ENCODE measurements at regions not wholly inside any gene's neighbourhood (a gene's known extent, or its start where the extent isn't known, plus 50 kb on each side); places are given as distances from the start of the nearest gene placed in this dataset.

- intact Hi-C loops (cut with DNase I) = no loop called here
- no peaks in the 10 kb centered on the region for H3K36me3 ChIP-seq
- DNase-seq = peak; percentile 69
- peaks cover 0 to 12% (median 9%) of the 10 kb centered on the region in 4 donors for H3K4me1 ChIP-seq
- TF ChIP-seq POLR2AphosphoS5 (IDR thresholded peaks at IDR 0.05) (peak; percentile 73 to 88 (median 79)), EP300 (IDR thresholded peaks at IDR 0.05) (peak in 2 of 4 donors; percentile 59 to 68), CTCF (IDR thresholded peaks at IDR 0.05) (no peak)
- WGBS, 2 donors = 28 to 52% methylated on average over 9 of the region's 9 CpGs
- no peaks in the 10 kb centered on the region for H3K9me3 ChIP-seq
- H3K27ac ChIP-seq = peak overlapping the region; percentile 40 to 71 (median 56)
- H3K4me3 ChIP-seq = no peak overlapping the region
- H3K27me3 ChIP-seq = no peaks in the 10 kb centered on the region
Observed at GRCh38 chr10:10605551-10606081, 412.1 kb upstream of the CELF2 start.

GRCh38 chr10:10609379-10609955 lies 408.2 kb upstream of the CELF2 start:
- Histone ChIP-seq H3K4me3 (no peak overlapping the region), H3K4me1 (peaks cover 0 to 32% (median 19%) of the 10 kb centered on the region in 4 donors), H3K27me3 (no peaks in the 10 kb centered on the region), H3K27ac (no peak overlapping the region), H3K36me3 (no peaks in the 10 kb centered on the region), H3K9me3 (no peaks in the 10 kb centered on the region)
- TF ChIP-seq POLR2A (IDR thresholded peaks at IDR 0.05) (no peak), EP300 (IDR thresholded peaks at IDR 0.05) (no peak), POLR2AphosphoS5 (IDR thresholded peaks at IDR 0.05) (no peak), CTCF (IDR thresholded peaks at IDR 0.05) (no peak)
- intact Hi-C loops (cut with DNase I) = no loop called here
- no peak for DNase-seq
- 92 to 95% methylated on average over 8 of the region's 8 CpGs for WGBS, 2 donors

GRCh38 chr10:10610171-10610570 lies 407.5 kb upstream of the CELF2 start:
- intact Hi-C loops (cut with DNase I) = no loop called here
- H3K27me3 ChIP-seq = no peaks in the 10 kb centered on the region
- 88 to 92% methylated on average over 1 of the region's 1 CpG for WGBS, 2 donors
- no peaks in the 10 kb centered on the region for H3K9me3 ChIP-seq
- TF ChIP-seq POLR2AphosphoS5 (IDR thresholded peaks at IDR 0.05) (no peak), CTCF (IDR thresholded peaks at IDR 0.05) (no peak), EP300 (IDR thresholded peaks at IDR 0.05) (no peak), POLR2A (IDR thresholded peaks at IDR 0.05) (no peak)
- no peak overlapping the region for H3K27ac ChIP-seq
- no peaks in the 10 kb centered on the region for H3K36me3 ChIP-seq
- no peak for DNase-seq
- H3K4me3 ChIP-seq = no peak overlapping the region
- peaks cover 0 to 32% (median 19%) of the 10 kb centered on the region in 4 donors for H3K4me1 ChIP-seq

GRCh38 chr10:10612151-10612550 lies 405.5 kb upstream of the CELF2 start:
- Histone ChIP-seq H3K9me3 (no peaks in the 10 kb centered on the region), H3K27me3 (no peaks in the 10 kb centered on the region), H3K4me3 (no peak overlapping the region), H3K27ac (no peak overlapping the region), H3K4me1 (peaks cover 0 to 21% (median 10%) of the 10 kb centered on the region in 4 donors), H3K36me3 (no peaks in the 10 kb centered on the region)
- DNase-seq = no peak
- intact Hi-C loops (cut with DNase I) = no loop called here
- TF ChIP-seq POLR2AphosphoS5 (IDR thresholded peaks at IDR 0.05) (no peak), POLR2A (IDR thresholded peaks at IDR 0.05) (no peak), CTCF (IDR thresholded peaks at IDR 0.05) (no peak), EP300 (IDR thresholded peaks at IDR 0.05) (no peak)
- 86 to 94% methylated on average over 3 of the region's 3 CpGs for WGBS, 2 donors
